Tibial nerve (tissue), 4 donors: ENCODE measurements at regions not wholly inside any gene's neighbourhood (a gene's known extent, or its start where the extent isn't known, plus 50 kb on each side); places are given as distances from the start of the nearest gene placed in this dataset.

Source experiments
- DNase-seq, 2 donors: peaks; one replicate each; pipeline ENCODE4 v3.0.0-alpha.2; 2019; ENCODE audit warnings: low spot score in 2 of 2
- H3K27ac ChIP-seq, 4 donors: fragments of 200-600 bp; sonication (generic) in 3 of 4; one replicate each; pipeline ENCODE4 v1.5.1; 2017 to 2019; ENCODE audit warnings: mild to moderate bottlenecking in 1 of 4
- H3K27me3 ChIP-seq, 2 donors: fragments of 200-600 bp; sonication (generic) in 1 of 2; one replicate each; pipeline versions ENCODE4 v1.5.1 to v1.6.0; 2017 to 2019
- H3K36me3 ChIP-seq, 3 donors: fragments of 200-600 bp; sonication (generic); one replicate each; pipeline ENCODE4 v1.5.1; 2018 to 2019
- H3K4me1 ChIP-seq, 4 donors: fragments of 200-600 bp; sonication (generic) in 3 of 4; one replicate each; pipeline ENCODE4 v1.5.1; 2017 to 2019
- H3K4me3 ChIP-seq, 4 donors: fragments of 200-600 bp; sonication (generic) in 3 of 4; one replicate each; pipeline ENCODE4 v1.5.1; 2017 to 2019; ENCODE audit warnings: mild to moderate bottlenecking in 1 of 4, moderate library complexity in 1 of 4
- H3K9me3 ChIP-seq, 4 donors: fragments of 200-600 bp; sonication (generic) in 3 of 4; one replicate each; pipeline ENCODE4 v1.5.1; 2017 to 2019
- CTCF ChIP-seq, 5 experiments: fragments of 200-600 bp in 3 of 5; fragments of 450-650 bp in 2 of 5; sonication (generic) in 3 of 5; IDR thresholded peaks; one replicate each; pipeline ENCODE4 v1.5.1; 2016 to 2019; ENCODE audit warnings: antibody characterized with exemption in 5 of 5, mild to moderate bottlenecking in 3 of 5, moderate library complexity in 2 of 5
- EP300 ChIP-seq, 2 donors: sonication (generic); formaldehyde crosslinking; IDR thresholded peaks; one replicate each; pipeline ENCODE4 v1.6.1; 2017; ENCODE audit warnings: antibody characterized with exemption in 2 of 2, mild to moderate bottlenecking in 1 of 2
- POLR2A ChIP-seq, 2 donors: fragments of 450-650 bp; IDR thresholded peaks; one replicate each; pipeline ENCODE4 v1.6.1; 2017; ENCODE audit warnings: antibody characterized with exemption in 2 of 2, mild to moderate bottlenecking in 2 of 2, moderate library complexity in 2 of 2
- WGBS, 2 donors: methylation state at CpG; one replicate each; pipeline ENCODE4 v1.1.5; 2018; 5-methylcytosine and 5-hydroxymethylcytosine counted together

GRCh38 chr18:43876748-43877147 lies 599.5 kb upstream of the SYT4 start:
- 51 to 55% methylated on average over 4 of the region's 4 CpGs for WGBS, 2 donors
- H3K27ac ChIP-seq = peak overlapping the region in 1 of 4 donors; percentile 57
- DNase-seq = no peak

GRCh38 chr18:43877616-43878321 lies 600.5 kb upstream of the SYT4 start:
- no peaks in the 10 kb centered on the region for H3K36me3 ChIP-seq
- no peak for DNase-seq
- whole genome bisulfite sequencing, 2 donors = 93 to 94% methylated on average over 3 of the region's 3 CpGs
- no peak overlapping the region for H3K4me3 ChIP-seq
- no peaks in the 10 kb centered on the region for H3K27me3 ChIP-seq
- H3K4me1 ChIP-seq = peaks cover 0 to 25% (median 0%) of the 10 kb centered on the region in 4 donors
- TF ChIP-seq POLR2A (IDR thresholded peaks at IDR 0.05) (no peak), CTCF (IDR thresholded peaks at IDR 0.05) (no peak), EP300 (IDR thresholded peaks at IDR 0.05) (no peak)
- no peaks in the 10 kb centered on the region for H3K9me3 ChIP-seq
- H3K27ac ChIP-seq = no peak overlapping the region

More at GRCh38 chr18:43876748-43877147, 599.5 kb upstream of the SYT4 start:
- H3K4me1 ChIP-seq = peaks cover 0 to 18% (median 0%) of the 10 kb centered on the region in 4 donors
- no peaks in the 10 kb centered on the region for H3K36me3 ChIP-seq
- no peaks in the 10 kb centered on the region for H3K27me3 ChIP-seq
- no peak for TF ChIP-seq EP300 (IDR thresholded peaks at IDR 0.05)
- TF ChIP-seq POLR2A (IDR thresholded peaks at IDR 0.05) = no peak
- TF ChIP-seq CTCF (IDR thresholded peaks at IDR 0.05) = no peak
- H3K4me3 ChIP-seq = no peak overlapping the region
- H3K9me3 ChIP-seq = no peaks in the 10 kb centered on the region

GRCh38 chr18:43879415-43879814 lies 602.1 kb upstream of the SYT4 start:
- Histone ChIP-seq H3K27ac (no peak overlapping the region), H3K27me3 (no peaks in the 10 kb centered on the region), H3K9me3 (no peaks in the 10 kb centered on the region), H3K4me1 (peaks cover 0 to 25% (median 0%) of the 10 kb centered on the region in 4 donors), H3K4me3 (no peak overlapping the region), H3K36me3 (no peaks in the 10 kb centered on the region)
- no peak for DNase-seq
- TF ChIP-seq CTCF (IDR thresholded peaks at IDR 0.05) (no peak), POLR2A (IDR thresholded peaks at IDR 0.05) (no peak), EP300 (IDR thresholded peaks at IDR 0.05) (no peak)
- 57 to 81% methylated on average over 3 of the region's 3 CpGs for WGBS, 2 donors

- TF ChIP-seq EP300 (IDR thresholded peaks at IDR 0.05) (no peak), POLR2A (IDR thresholded peaks at IDR 0.05) (no peak), CTCF (IDR thresholded peaks at IDR 0.05) (no peak)
- DNase-seq = no peak
- peak overlapping the region in 1 of 4 donors; percentile 55 for H3K27ac ChIP-seq
Observed at GRCh38 chr18:43882358-43883055, 605.2 kb upstream of the SYT4 start.

GRCh38 chr18:43883886-43884285 lies 606.6 kb upstream of the SYT4 start:
- no peak for DNase-seq
- no peak overlapping the region for H3K27ac ChIP-seq
- no peaks in the 10 kb centered on the region for H3K9me3 ChIP-seq
- TF ChIP-seq CTCF (IDR thresholded peaks at IDR 0.05) (no peak), POLR2A (IDR thresholded peaks at IDR 0.05) (no peak), EP300 (IDR thresholded peaks at IDR 0.05) (no peak)
- no peaks in the 10 kb centered on the region for H3K27me3 ChIP-seq
- no peak overlapping the region for H3K4me3 ChIP-seq
- peaks cover 0 to 7% (median 0%) of the 10 kb centered on the region in 4 donors for H3K4me1 ChIP-seq
- H3K36me3 ChIP-seq = no peaks in the 10 kb centered on the region

More at GRCh38 chr18:43882358-43883055, 605.2 kb upstream of the SYT4 start:
- no peaks in the 10 kb centered on the region for H3K27me3 ChIP-seq
- WGBS, 2 donors = 46 to 47% methylated on average over 7 of the region's 7 CpGs
- H3K9me3 ChIP-seq = no peaks in the 10 kb centered on the region
- peaks cover 0 to 7% (median 0%) of the 10 kb centered on the region in 4 donors for H3K4me1 ChIP-seq
- no peak overlapping the region for H3K4me3 ChIP-seq
- H3K36me3 ChIP-seq = no peaks in the 10 kb centered on the region
